ENCODE measurements at regions not wholly inside any gene's neighbourhood (a gene's known extent, or its start where the extent isn't known, plus 50 kb on each side); places are given as distances from the start of the nearest gene placed in this dataset.
"Not testable (repeated sequence)": the region's sequence is repeated elsewhere in the genome, so short reads cannot be mapped to it uniquely, and the experiment has no call there.

- DNase-seq, result no peak
Measured at GRCh38 chr16:79845734-79846135, 245.2 kb upstream of the MAF start.

- no peak for DNase-seq
Measured at GRCh38 chr16:79845033-79845733, 244.6 kb upstream of the MAF start.

GRCh38 chr16:79844603-79845002 is 244.1 kb upstream of the MAF start:
- DNase-seq, result no peak

- no peak for DNase-seq
Measured at GRCh38 chr16:79843631-79844043, 243.1 kb upstream of the MAF start.

GRCh38 chr16:79843145-79843544 is 242.6 kb upstream of the MAF start:
- DNase-seq, result no peak

GRCh38 chr16:79842197-79842596 is 241.7 kb upstream of the MAF start:
- DNase-seq, result no peak

- no peak for DNase-seq
Measured at GRCh38 chr16:79839466-79840341, 239.2 kb upstream of the MAF start.

- DNase-seq, result no peak
Measured at GRCh38 chr16:79838496-79839259, 238.1 kb upstream of the MAF start.

- DNase-seq, result no peak
Measured at GRCh38 chr16:79836144-79836543, 235.6 kb upstream of the MAF start.

- DNase-seq, result no peak
Measured at GRCh38 chr16:79835194-79835593, 234.7 kb upstream of the MAF start.

- no peak for DNase-seq
Measured at GRCh38 chr16:79834720-79835119, 234.2 kb upstream of the MAF start.

GRCh38 chr16:79834003-79834402 is 233.5 kb upstream of the MAF start:
- DNase-seq, result not testable (repeated sequence)

- no peak for DNase-seq
Measured at GRCh38 chr16:79833559-79833958, 233.0 kb upstream of the MAF start.

GRCh38 chr16:79826732-79827475 is 226.4 kb upstream of the MAF start:
- DNase-seq, result no peak

GRCh38 chr16:79825002-79825401 is 224.5 kb upstream of the MAF start:
- DNase-seq, result no peak

- no peak for DNase-seq
Measured at GRCh38 chr16:79823639-79824038, 223.1 kb upstream of the MAF start.

- no peak for DNase-seq
Measured at GRCh38 chr16:79821911-79822310, 221.4 kb upstream of the MAF start.

- no peak for DNase-seq
Measured at GRCh38 chr16:79816081-79816497, 215.6 kb upstream of the MAF start.

- DNase-seq, result no peak
Measured at GRCh38 chr16:79815049-79815448, 214.5 kb upstream of the MAF start.

GRCh38 chr16:79814124-79814523 is 213.6 kb upstream of the MAF start:
- no peak for DNase-seq

GRCh38 chr16:79811541-79811940 is 211.0 kb upstream of the MAF start:
- no peak for DNase-seq

GRCh38 chr16:79810449-79811189 is 210.1 kb upstream of the MAF start:
- no peak for DNase-seq
